GM20000 (cell line): ENCODE measurements at regions not wholly inside any gene's neighbourhood (a gene's known extent, or its start where the extent isn't known, plus 50 kb on each side); places are given as distances from the start of the nearest gene placed in this dataset.
A peak's percentile ranks its signal among the peaks of the same experiment; 100 is the strongest.

Experiments used
- DNase-seq: peaks from one replicate; pipeline ENCODE4 v3.0.0; 2012; ENCODE audit warnings: low spot score
- CTCF ChIP-seq: IDR thresholded peaks from 2 replicates; pipeline ENCODE4 v1.5.1; 2012; ENCODE audit warnings: mild to moderate bottlenecking, control low read depth; ENCODE audit errors: extremely low read depth, missing control alignments

DNA sequence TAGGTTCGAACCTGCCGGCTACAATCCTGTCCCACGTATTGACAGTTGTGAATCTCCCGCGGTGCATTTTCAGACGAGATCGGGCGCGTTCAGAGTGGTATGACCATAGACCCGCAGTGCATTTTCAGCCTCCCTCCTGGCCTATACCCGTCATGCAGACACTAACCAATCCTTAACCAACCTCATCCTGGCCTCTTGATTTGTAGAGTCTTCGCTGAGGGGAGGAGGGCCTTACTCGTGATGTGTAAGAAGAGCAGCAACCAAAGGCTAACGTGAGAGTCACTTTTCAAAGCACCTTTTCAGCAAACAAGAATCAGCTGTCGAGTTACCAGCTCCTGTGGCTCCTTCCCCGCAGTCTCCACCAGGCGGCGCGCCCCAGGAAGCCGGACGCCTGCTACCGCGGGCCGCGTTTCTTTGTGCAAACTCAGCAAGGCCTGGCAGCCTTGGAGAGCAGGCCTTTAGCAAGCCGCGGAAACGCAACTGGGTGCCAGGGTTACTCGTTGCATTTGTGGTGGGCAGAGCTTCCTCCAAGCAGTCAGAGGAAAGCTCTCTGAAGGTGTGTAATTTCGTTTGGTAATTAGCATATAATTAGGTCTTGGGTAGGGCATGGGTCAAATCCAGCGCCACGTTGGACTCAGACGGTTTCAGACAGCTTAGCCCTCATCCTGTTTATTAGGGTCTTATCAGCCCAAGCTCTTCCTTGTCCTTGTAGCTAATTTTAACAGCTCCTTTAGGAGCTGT is 139.8 kb downstream of the OR2B2 start:
- TF ChIP-seq CTCF: peak; percentile 74
- DNase-seq: peak; percentile 77

DNA sequence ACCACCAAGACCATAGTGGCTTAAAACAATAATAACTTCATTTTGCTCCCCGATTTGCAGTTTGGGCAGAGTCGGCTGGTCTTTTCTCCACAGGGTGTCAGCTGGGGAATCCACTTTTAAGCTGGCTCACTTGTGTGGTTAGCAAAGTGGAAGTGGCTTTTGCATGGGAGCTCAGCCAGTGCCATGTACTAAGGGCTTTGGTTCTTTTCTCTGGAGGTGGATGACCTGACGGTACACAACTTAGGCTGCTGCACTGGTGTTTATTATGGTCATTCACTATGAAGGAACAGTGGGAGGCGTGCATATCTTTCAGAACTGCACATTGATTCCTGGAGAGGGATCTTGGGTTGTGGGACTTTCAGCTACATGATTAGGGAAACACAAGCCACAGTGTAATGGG is 141.0 kb downstream of the OR2B2 start:
- TF ChIP-seq CTCF: no peak
- no peak for DNase-seq

DNA sequence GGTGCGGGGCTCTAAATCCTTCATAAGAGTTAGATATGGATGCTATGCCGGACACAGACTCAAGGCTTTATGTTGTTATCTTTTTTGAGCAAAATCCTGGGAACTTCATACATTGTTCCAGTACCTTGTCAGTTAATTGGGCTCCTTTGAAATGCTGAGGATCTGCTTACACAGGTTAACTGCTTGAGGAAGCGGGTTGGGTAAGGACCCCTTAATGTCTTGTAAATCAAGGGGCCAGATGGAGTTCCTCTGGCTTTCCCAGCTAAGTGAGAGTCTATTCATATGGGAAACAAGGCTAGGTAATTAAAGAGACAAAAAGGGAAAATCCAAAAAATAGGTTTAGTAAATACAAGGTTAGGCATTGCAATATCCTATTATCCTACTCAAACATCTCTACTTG is 141.5 kb downstream of the OR2B2 start:
- TF ChIP-seq CTCF: no peak
- no peak for DNase-seq

- no peak for DNase-seq
- no peak for TF ChIP-seq CTCF
Measured at GRCh38 chr6:27768556-27768955, 143.6 kb downstream of the OR2B2 start.

DNA sequence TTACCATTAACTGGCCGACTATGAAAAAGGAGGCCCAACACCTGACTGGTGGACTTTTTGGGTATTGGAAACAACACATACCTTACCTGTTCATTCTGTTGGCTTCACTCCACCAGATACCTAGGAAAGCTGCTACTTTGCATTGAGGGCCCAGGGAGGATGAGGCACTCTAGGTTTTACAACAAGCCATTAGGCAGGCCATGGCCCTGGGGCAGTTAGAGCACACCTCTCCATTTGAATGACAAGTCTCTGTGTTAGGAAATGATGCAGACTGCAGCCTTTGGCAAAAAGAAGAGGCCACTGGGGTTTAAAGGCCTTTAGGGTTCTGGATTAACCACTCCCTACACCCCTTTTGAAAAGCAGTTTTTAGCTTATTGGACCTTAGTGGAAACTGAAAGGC is 144.3 kb downstream of the OR2B2 start:
- DNase-seq: no peak
- TF ChIP-seq CTCF: no peak

DNA sequence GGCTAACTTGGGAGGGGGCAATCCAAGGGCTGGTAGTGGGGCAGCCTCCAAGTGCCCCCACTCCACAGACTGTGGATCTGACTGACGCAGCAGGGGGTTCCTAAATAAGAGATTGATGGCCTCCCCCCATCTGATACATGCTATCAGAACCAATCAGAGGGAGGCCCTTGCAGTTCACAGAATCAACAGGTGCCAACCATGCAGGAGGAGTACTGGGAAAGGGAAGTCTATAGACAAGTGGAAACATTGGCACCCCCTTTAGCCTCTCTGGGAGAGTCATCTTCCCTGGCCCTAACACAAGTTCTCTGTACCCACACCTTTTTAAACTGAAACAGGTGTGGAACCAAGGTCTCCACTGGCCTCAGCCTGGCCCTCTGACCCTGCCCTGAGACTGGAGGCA is 145.8 kb downstream of the OR2B2 start:
- DNase-seq: no peak
- no peak for TF ChIP-seq CTCF

GRCh38 chr6:27765028-27765590 is 147.1 kb downstream of the OR2B2 start:
- DNase-seq: no peak

More at GRCh38 chr6:27765028-27765590, 147.1 kb downstream of the OR2B2 start:
- TF ChIP-seq CTCF: no peak
